Endothelial cell of umbilical vein (primary cell): ENCODE measurements at regions not wholly inside any gene's neighbourhood (a gene's known extent, or its start where the extent isn't known, plus 50 kb on each side); places are given as distances from the start of the nearest gene placed in this dataset.

Experiments
- BruUV-seq: library from RNA; stranded (reverse); fragments of 400-500 nt; replicated peaks from 2 replicates; lab custom pipeline; 2021; lab: Mats Ljungman, UMichigan
- CTCF ChIA-PET: fragments of 300-600, 350-600 bp; sonication (Branson Sonifier 250); formaldehyde crosslinking; loops from one replicate; lab custom pipeline; 2021; ENCODE audit warnings: antibody characterized with exemption, inconsistent platforms; lab: Charles Lee
- POLR2A ChIA-PET: fragments of 300-600, 350-600 bp; sonication (Branson Sonifier 250); formaldehyde crosslinking; loops from one replicate; lab custom pipeline; 2021; ENCODE audit warnings: antibody characterized with exemption, inconsistent platforms; lab: Charles Lee
- DNase-seq: peaks from one replicate; pipeline ENCODE4 v3.0.0-alpha.2; 2011; ENCODE audit warnings: low read depth, low spot score
- FAIRE-seq: peaks from 2 replicates; lab custom pipeline; 2011; peaks lifted over from hg19 to GRCh38; lab: Jason Lieb, UNC
- H2AFZ ChIP-seq: 2 replicates; pipeline ENCODE4 v1.6.0; 2012; ENCODE audit warnings: low read depth, low read length, control low read depth, inconsistent platforms
- H3K27ac ChIP-seq: 2 replicates; pipeline ENCODE4 v1.5.1; 2011; ENCODE audit warnings: low read depth, mild to moderate bottlenecking, control low read depth, low read length, moderate library complexity; ENCODE audit not compliant: insufficient read depth
- H3K27me3 ChIP-seq, 2 experiments: 2 replicates each; pipeline versions ENCODE4 v1.6.0 to v1.6.1; 2011; ENCODE audit warnings: low read length in 2 of 2, mixed read lengths in 1 of 2; ENCODE audit not compliant: control insufficient read depth in 2 of 2, insufficient read depth in 2 of 2
- H3K36me3 ChIP-seq, 2 experiments: 2 replicates in 1 of 2; 3 replicates in 1 of 2; pipeline ENCODE4 v1.5.1; 2011; ENCODE audit warnings: low read length in 2 of 2, mild to moderate bottlenecking in 1 of 2, moderate library complexity in 1 of 2; ENCODE audit not compliant: control insufficient read depth in 2 of 2, insufficient read depth in 2 of 2; ENCODE audit errors: extremely low read depth in 1 of 2
- H3K4me1 ChIP-seq: 3 replicates; pipeline ENCODE4 v1.5.1; 2011; ENCODE audit warnings: mild to moderate bottlenecking, low read length; ENCODE audit not compliant: control insufficient read depth, insufficient read depth; ENCODE audit errors: extremely low read depth
- H3K4me2 ChIP-seq: 2 replicates; pipeline ENCODE4 v1.6.1; 2011; ENCODE audit warnings: low read length, control low read depth, mixed read lengths; ENCODE audit not compliant: insufficient read depth
- H3K4me3 ChIP-seq, 3 experiments: fragments of 200-600 bp in 1 of 3; sonication (generic), shearing (Covaris generic) in 1 of 3; replicated peaks in 1 of 3; 2 replicates each; pipeline ENCODE4 v1.5.1; 2011 to 2016; ENCODE audit warnings: control low read depth in 3 of 3, low read length in 3 of 3, mild to moderate bottlenecking in 2 of 3, inconsistent platforms in 1 of 3, low read depth in 1 of 3, moderate library complexity in 1 of 3; ENCODE audit not compliant: insufficient read depth in 1 of 3
- H3K79me2 ChIP-seq: 2 replicates; pipeline ENCODE4 v1.6.0; 2012; ENCODE audit warnings: low read length, inconsistent platforms; ENCODE audit not compliant: control insufficient read depth, insufficient read depth
- H3K9ac ChIP-seq: replicated peaks from 2 replicates; pipeline ENCODE3; 2011; ENCODE audit warnings: low read length, control low read depth; ENCODE audit not compliant: insufficient read depth; ENCODE audit errors: extremely low read depth
- H3K9me1 ChIP-seq: replicated peaks from 3 replicates; pipeline ENCODE4 v1.6.0; 2011; ENCODE audit warnings: mild to moderate bottlenecking, low read length; ENCODE audit not compliant: control insufficient read depth, insufficient read depth; ENCODE audit errors: extremely low read depth
- H3K9me3 ChIP-seq: replicated peaks from 2 replicates; pipeline ENCODE4 v1.5.1; 2012; ENCODE audit warnings: low read length, inconsistent platforms; ENCODE audit not compliant: control insufficient read depth, insufficient read depth
- H4K20me1 ChIP-seq: replicated peaks from 2 replicates; pipeline ENCODE3; 2011; ENCODE audit warnings: mild to moderate bottlenecking, low read length; ENCODE audit not compliant: control insufficient read depth, insufficient read depth; ENCODE audit errors: extremely low read depth
- EZH2 ChIP-seq: IDR thresholded peaks from 2 replicates; pipeline ENCODE4 v1.6.1; 2012; ENCODE audit warnings: borderline replicate concordance, low read depth, mild to moderate bottlenecking, moderate library complexity, low read length, inconsistent platforms; ENCODE audit not compliant: severe bottlenecking
- FOS ChIP-seq: IDR thresholded peaks from 2 replicates; pipeline ENCODE4 v1.6.1; 2011; ENCODE audit warnings: mild to moderate bottlenecking, low read length, moderate library complexity, borderline replicate concordance; ENCODE audit not compliant: insufficient read depth
- GATA2 ChIP-seq: IDR thresholded peaks from 2 replicates; pipeline ENCODE4 v1.7.0; 2011; ENCODE audit warnings: low read depth, mild to moderate bottlenecking, moderate library complexity, mixed read lengths, low read length; ENCODE audit not compliant: insufficient read length, insufficient read depth
- JUN ChIP-seq: IDR thresholded peaks from 2 replicates; pipeline ENCODE4 v1.6.1; 2011; ENCODE audit warnings: borderline replicate concordance, low read depth; ENCODE audit not compliant: insufficient read length, insufficient read depth
- MYC ChIP-seq: IDR thresholded peaks from one replicate; pipeline ENCODE4 v1.6.1; 2011; ENCODE audit warnings: mild to moderate bottlenecking, low read depth, low read length
- POLR2A ChIP-seq: IDR thresholded peaks from 2 replicates; pipeline ENCODE4 v1.6.1; 2012; ENCODE audit warnings: low read depth, mild to moderate bottlenecking, control low read depth, low read length
- POLR2AphosphoS5 ChIP-seq: IDR thresholded peaks from 2 replicates; pipeline ENCODE4 v1.6.1; 2012; ENCODE audit warnings: low read depth, mild to moderate bottlenecking, control low read depth, low read length, moderate library complexity; ENCODE audit not compliant: insufficient read depth
- dilution Hi-C: fragments of 300-500 bp; cut with MboI; formaldehyde crosslinking; loops from one replicate; pipeline ENCODE4 v1.15.0; 2019; ENCODE audit warnings: low sequenced_read_pairs; ENCODE audit not compliant: extremely low pct_ligation_motif_present
- intact Hi-C: fragments of 100-400 bp; cut with micrococcal nuclease; formaldehyde crosslinking; loops from one replicate; pipeline ENCODE4 v1.10.0; 2022
- TF ChIP-seq, protein P1 (sequence below), 2 donors: IDR thresholded peaks; 1 replicate in 1 of 2; 2 replicates in 1 of 2; pipeline ENCODE4 v1.5.1; 2011; ENCODE audit warnings: low read length in 2 of 2, mild to moderate bottlenecking in 2 of 2, moderate library complexity in 2 of 2, control low read depth in 1 of 2, inconsistent platforms in 1 of 2, low read depth in 1 of 2; ENCODE audit not compliant: insufficient read depth in 1 of 2; ENCODE audit errors: extremely low read depth in 1 of 2
- TF ChIP-seq, protein P2 (sequence below): IDR thresholded peaks from 2 replicates; pipeline ENCODE4 v1.6.1; 2011; ENCODE audit not compliant: insufficient read depth, insufficient read length

DNA sequence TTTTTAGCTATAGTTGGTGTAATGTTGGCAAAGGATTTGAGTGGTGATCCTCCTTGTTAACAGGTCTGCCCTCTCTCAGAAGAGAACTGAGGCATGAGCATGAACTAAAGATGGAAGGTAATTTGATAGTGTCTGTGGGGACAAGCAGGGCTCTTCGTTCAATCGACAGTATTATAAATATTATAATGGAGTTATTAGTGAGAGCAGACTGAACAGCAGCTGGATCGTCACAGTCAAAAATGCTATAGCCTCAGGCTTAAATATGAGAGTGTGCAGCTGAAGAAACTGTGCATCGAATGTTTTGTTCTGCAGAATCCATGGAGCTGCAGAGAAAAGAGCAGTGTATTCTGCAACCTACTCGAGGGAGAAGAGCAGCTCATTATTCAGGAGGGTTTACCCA is 757.3 kb downstream of the DNAH5 start:
- BruUV-seq, result no TSS peak
- Histone ChIP-seq H3K4me1 (no peaks in the 10 kb centered on the region), H3K9ac (no peak overlapping the region), H3K36me3 (no peaks in the 10 kb centered on the region), H3K79me2 (no peaks in the 10 kb centered on the region), H3K27me3 (no peaks in the 10 kb centered on the region), H3K9me3 (no peaks in the 10 kb centered on the region), H4K20me1 (no peaks in the 10 kb centered on the region), H3K4me3 (no peak overlapping the region), H2AFZ (no peak overlapping the region), H3K4me2 (no peak overlapping the region), H3K27ac (no peak overlapping the region), H3K9me1 (no peaks in the 10 kb centered on the region)
- TF ChIP-seq EZH2, result no peak
- no peak for TF ChIP-seq POLR2AphosphoS5
- TF ChIP-seq POLR2A, result no peak
- no peak for TF ChIP-seq GATA2
- TF ChIP-seq, protein P1, sequence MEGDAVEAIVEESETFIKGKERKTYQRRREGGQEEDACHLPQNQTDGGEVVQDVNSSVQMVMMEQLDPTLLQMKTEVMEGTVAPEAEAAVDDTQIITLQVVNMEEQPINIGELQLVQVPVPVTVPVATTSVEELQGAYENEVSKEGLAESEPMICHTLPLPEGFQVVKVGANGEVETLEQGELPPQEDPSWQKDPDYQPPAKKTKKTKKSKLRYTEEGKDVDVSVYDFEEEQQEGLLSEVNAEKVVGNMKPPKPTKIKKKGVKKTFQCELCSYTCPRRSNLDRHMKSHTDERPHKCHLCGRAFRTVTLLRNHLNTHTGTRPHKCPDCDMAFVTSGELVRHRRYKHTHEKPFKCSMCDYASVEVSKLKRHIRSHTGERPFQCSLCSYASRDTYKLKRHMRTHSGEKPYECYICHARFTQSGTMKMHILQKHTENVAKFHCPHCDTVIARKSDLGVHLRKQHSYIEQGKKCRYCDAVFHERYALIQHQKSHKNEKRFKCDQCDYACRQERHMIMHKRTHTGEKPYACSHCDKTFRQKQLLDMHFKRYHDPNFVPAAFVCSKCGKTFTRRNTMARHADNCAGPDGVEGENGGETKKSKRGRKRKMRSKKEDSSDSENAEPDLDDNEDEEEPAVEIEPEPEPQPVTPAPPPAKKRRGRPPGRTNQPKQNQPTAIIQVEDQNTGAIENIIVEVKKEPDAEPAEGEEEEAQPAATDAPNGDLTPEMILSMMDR (IDR thresholded peaks at IDR 0.05; ENCODE audit: extremely low read depth in 1 of 2, insufficient read depth in 1 of 2, low read depth in 1 of 2, low read length in 2 of 2), result no peak
- TF ChIP-seq JUN, result no peak
- TF ChIP-seq, protein P2, sequence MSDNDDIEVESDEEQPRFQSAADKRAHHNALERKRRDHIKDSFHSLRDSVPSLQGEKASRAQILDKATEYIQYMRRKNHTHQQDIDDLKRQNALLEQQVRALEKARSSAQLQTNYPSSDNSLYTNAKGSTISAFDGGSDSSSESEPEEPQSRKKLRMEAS, result no peak
- TF ChIP-seq FOS, result no peak
- TF ChIP-seq MYC, result no peak
- CTCF ChIA-PET, result no interaction called here
- dilution Hi-C loops, result no loop called here
- FAIRE-seq (no peak), DNase-seq (no peak)
- POLR2A ChIA-PET, result no interaction called here
- intact Hi-C loops, result no loop called here
